Posterior cingulate gyrus (tissue), 11 donors: ENCODE measurements at regions not wholly inside any gene's neighbourhood (a gene's known extent, or its start where the extent isn't known, plus 50 kb on each side); places are given as distances from the start of the nearest gene placed in this dataset.

ENCODE experiments used
- DNase-seq, 10 donors: peaks; one replicate each; pipeline versions ENCODE4 v3.0.0 to v3.0.0-alpha.2; 2020 to 2021; ENCODE audit warnings: mixed read lengths in 3 of 10
- intact Hi-C: fragments of 100-400 bp; cut with DNase I; formaldehyde crosslinking; loops from one replicate; pipeline ENCODE4 v1.15.1; 2023

DNA sequence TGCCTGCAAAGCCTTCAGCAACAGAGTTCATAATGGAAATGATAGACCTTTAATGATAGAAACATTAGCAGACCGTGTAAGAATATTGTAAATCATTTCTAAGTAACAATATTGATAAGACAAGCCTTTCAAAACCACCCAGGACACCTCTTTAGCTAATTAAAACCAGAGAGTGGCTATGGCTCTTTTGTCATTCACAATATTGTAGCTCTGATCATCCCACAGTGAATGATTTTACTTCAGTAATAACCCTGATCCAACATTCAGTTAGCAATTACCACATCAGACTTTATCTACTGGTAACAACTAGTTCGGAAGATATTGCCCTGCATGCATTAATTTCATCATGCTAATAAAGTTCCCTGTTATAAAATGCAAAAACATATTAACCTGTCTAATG lies 432.6 kb downstream of the DTWD2 start:
- intact Hi-C loops = no loop called here
- DNase-seq = no peak

DNA sequence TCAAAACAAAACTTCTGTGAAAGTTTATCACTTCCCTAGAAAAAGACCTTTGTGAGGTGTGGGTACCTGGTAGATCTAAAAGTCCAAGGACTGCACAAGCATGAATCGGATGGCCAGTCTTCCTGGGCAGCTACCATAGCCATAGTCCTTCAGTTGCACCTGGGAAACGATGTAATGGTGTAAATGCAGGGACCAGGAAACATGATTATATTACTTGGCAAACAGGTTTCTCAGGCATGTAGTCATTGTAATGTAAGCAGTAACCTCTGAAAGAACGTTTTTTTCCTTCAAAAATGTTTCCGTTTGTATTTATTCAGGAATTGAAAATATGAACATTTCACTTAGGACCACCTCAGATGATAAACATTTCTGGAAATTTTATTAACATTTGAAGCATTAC lies 433.4 kb downstream of the DTWD2 start:
- intact Hi-C loops = no loop called here
- DNase-seq = no peak

DNA sequence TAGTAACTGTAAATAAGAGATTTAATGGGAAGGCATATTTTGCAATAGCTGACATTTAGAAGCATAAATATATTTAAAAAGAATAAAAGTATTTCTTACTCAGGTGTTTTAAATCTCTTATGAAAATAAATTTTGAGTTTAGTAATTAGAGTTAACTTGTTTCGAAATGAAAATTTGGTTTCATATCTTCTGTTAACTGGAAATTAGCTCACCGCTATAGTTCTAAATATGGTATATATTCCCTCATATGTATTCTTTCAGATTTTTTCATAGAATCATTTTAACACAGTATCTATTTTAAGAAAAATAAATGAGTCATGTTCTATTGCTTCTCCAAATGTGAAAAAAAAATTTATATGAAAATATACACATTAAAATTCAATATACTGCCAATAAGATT lies 434.1 kb downstream of the DTWD2 start:
- intact Hi-C loops = no loop called here

DNA sequence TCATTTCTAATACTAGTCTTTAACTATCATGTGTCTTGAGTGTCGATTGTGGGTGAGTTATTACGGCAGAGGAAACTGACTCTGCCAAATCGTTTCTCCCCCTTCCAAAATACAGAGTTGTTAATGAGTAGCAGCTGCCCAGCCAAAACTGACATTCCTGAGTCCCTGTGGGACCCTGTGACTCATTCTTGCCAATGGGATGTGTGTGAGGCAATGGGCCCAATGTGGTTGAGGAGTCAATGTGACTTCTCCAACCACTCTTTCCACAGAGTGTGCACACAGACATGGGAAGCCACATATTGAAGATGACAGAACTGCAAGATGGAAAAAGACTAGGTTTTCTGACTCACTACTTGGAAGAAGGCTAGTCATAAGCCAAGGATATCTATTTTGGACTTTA lies 434.7 kb downstream of the DTWD2 start:
- intact Hi-C loops = no loop called here
- no peak for DNase-seq

More for the DNA sequence above, 434.1 kb downstream of the DTWD2 start:
- DNase-seq = no peak

DNA sequence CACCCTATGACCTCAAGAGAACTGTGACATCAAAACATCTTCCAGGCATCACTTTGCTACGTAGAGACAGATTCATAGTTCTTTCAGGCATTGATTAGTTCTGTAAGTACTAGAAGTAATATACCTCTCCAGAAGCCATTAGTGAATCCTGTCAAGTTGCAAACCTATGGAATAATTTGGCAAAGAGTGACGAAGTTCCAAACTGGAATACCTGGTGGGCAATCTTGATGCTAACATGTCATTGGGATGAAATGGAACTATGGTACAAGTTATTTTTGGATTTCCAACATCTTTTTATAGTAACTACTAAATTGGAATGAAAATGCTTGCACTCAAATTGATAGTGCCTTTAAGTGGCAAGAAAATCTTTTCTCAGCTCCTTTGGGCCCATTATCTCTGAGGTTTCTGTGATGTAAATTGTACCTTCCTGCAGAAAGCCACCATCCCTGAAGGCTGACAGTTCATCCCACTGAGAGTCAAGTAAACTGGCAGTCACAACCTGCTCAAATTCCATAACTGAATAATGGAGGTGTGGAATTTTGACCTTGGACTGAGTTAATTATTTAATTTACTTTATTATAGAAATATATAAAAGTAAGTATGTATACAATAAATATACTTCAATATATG lies 435.5 kb downstream of the DTWD2 start:
- intact Hi-C loops = no loop called here
- DNase-seq = no peak

DNA sequence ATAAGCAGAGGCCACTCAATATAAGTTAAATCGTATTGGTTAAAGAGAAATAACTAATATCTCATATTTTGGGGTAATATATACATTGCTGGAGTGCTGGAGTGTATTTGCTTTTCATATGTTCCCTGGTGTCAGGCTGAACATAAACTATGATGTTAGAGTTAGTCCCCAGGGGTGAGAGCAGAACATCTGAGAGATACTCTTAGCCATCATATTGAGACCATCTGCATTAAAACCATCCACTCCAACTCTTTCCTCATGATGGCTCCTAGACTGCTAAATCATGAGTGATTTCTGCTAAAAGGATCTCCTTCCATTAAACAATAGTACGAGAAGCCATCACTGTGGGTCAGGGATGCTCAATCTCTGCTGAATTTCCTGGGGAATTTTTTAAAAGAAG lies 436.2 kb downstream of the DTWD2 start:
- intact Hi-C loops = no loop called here
- no peak for DNase-seq

DNA sequence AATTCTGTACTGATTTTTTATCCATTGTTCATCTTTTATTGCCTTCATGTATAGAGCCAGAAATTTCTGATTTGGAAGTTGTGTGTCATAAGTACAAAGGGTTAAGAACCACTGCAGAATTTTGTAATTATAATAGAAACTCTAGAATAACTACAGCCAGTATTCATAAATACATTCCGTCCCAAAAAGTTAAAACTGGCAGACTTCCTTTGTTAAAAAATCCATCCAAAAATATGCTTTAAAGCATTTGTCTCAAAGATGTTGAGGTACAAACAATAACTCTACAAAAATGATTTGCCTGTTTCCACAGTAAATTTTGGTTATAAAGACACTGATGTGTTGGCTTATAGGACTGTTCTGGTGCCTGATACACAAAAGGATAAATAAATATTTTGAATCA lies 436.6 kb downstream of the DTWD2 start:
- no peak for DNase-seq
- intact Hi-C loops = no loop called here

DNA sequence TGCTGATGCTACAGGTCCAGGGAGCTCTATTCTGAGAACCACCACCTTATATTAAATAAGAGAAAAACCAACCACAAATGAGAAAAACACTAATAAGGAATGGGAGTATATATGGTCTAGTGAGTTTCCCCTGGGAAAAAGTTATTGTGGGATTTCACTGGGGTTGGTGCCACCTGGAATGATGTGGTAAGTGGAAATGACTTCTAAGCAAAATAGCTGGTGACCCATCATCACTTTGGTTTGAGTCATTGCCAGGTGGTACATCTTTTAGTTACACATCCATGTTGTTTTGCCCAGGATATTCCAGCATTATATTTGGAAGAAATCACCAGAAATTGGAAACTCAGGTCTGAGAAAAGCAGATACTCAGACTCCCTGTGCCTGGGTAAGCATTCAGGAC lies 437.3 kb downstream of the DTWD2 start:
- intact Hi-C loops = no loop called here
- DNase-seq = no peak

DNA sequence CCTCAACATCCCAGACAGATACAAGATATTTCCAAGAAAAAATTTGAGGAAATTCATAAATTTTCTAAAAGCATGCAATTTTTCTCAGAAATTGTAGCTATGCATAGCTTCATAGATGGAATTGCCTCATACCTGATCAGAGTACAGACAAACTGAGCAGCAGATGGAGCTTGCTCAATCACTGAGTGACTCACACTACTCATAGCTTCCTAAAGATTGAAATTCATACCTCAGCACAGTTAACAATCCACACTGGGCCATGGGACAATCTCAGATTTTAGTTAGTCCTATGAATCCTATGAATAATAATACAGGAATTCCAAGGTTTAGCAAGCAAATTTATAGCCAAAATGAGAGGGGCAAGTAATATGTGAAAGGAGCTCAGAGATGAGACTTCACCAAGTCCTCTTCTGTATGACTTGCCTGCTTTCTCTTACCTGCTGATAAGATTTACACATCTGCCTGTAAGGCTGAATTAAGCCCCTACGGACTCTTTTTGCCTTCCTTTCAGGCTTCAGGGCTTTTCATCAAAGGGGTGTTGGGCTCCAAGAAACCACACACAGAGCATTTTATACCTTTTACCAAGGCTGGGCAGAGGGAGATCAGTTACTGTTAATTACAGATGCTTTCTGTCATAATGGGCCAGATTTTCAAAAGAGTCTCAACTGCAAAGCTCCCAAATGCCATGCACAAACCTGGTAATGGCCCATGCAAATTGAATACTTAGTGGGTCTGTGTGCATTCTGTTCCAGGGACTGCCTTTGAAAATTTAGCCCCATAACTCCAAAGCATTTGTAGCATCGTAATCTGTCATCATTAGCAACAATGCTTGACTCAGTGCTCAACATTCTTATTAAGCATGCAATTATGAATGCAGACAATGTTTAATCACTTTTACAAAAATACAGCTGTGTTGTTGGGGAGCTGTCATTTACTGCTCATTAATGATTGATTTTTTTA lies 439.3 kb downstream of the DTWD2 start:
- intact Hi-C loops = no loop called here
- no peak for DNase-seq

DNA sequence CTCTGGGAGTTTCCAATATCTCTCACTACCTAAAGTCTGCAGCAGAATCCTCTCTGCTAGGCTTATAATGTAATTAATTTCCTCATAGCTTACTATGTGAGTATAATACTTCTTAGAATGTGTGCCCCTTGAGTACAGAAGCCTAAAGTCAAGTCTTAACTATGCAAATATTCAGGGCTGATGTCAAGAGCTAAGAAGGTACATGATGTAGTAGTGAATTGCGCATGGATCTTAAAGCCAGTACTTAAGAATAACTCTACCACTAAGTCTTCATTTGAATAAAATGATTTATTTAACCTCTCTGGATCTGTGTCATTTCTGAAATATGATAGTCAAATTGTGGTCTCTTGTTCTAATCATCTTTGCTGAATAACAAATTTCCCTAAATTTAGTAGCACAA lies 442.9 kb downstream of the DTWD2 start:
- no peak for DNase-seq
- intact Hi-C loops = no loop called here

DNA sequence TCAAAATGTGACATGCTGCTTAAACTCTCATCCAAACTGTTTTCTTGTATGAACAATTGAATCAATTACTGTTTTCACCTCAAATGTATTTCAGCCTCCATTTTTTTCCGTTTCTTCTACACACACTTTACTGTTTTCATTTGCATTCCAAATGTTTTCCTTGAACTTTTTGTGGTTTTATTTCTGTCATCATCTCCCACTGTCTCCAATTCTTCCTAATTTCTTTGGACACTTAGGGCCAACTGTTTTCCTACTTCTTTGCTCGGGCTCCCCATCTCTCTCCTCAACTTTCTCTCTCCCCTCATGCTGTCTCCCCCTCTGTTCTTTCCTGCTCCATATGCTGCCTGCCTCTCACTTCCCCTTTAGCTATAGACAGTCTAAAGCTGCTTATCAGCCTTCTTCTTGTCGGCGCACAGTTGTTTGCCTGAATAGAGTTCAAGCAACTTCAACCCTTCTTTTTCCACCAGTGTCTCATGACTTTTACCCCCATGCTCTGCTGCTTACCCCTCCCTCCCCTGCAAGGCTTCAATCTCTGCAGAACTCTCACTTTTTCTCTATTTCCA lies 443.4 kb downstream of the DTWD2 start:
- no peak for DNase-seq
- intact Hi-C loops = no loop called here

DNA sequence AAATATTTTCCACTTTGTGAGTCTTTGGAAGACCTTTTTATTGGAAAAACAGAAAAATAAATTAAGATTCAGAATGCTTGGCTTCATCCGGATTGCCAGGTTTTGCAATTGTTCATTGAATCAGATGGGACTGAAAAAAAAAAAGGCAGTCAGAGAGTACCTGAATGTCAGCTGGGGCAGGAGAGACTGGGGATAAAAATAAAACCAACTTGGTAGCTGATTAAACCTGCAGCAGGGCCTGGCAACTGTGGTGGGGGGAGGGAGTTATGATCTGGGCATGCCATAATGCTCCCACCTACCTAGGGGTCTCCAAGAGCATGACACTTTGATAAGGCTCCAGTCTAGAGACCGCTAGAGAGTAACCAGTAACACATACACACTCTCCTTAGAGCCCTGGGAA lies 454.4 kb downstream of the DTWD2 start:
- no peak for DNase-seq
- intact Hi-C loops = no loop called here

DNA sequence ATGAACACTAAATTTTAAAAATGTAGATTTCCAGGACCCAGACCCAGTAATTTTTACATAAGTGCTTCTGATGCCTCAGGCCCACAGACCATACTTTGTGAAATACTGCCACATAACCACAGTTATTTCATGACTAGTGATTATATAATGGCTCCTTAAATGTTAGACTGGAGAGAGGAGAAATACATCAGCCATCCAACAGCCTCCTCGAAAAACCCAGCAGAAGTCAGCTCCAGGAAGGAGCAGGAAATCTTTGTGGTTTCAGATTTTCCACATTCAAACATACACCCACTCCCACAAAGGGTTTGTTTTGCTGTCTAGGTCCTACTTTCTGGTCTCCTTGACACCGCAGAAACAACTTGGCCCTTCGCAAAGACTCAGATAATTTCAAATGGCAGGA lies 455.2 kb downstream of the DTWD2 start:
- intact Hi-C loops = no loop called here
- no peak for DNase-seq

DNA sequence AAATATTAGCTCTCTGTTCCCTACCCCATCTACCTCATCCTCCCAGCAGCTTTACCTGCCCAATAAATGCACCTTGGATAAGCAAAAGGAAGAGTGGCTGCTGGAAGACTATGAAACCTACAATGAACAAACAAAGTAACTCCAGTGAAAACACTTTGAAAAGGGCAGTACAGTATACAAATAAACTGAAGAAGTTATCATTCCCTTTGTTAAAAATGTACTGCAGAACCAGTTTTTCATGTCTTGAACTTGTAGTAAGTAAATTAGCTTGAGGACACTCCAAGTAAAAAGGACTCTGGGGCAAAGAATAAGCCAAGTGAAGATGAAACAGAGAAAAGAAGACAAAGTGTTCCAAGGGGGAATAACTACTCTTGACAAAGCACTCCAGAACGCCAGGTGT lies 457.1 kb downstream of the DTWD2 start:
- no peak for DNase-seq
- intact Hi-C loops = no loop called here

DNA sequence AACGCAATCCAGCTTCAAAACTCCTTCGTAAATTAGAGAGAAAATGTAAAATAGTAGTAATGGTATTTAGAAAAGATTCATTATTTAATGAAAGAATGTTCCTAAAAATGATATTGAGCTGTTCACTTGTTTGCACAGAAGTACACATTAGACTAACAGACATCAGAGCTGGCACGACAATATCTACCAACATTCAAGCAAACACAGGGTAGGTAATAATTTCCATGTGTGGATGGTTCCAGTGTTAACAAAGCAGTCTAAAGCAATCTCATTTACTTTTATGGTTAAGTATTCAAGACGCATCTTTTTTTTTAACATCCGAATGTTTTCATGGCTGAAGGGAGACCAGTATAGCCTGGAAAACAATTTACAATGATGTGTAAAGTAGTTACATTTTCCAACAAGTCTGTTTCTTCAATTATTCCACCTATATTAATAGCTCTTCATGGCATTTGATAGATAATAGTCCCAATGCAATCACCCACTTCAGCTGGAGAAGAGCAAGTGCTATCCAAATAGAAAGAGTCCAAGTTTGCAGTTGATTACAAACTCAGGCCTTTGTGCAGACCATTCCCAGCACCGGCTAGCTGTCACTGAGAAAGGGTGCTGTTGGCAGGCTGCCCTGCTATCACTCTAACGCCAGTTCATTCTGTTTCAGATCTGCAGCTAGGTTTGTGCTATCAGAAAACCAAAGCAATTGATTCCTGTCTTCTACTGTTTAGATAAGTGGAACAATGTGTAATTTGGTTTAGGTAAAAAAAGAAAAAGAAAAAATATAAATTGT lies 458.8 kb downstream of the DTWD2 start:
- intact Hi-C loops = no loop called here
- peak in 2 of 10 donors; percentile 46 to 84 for DNase-seq

DNA sequence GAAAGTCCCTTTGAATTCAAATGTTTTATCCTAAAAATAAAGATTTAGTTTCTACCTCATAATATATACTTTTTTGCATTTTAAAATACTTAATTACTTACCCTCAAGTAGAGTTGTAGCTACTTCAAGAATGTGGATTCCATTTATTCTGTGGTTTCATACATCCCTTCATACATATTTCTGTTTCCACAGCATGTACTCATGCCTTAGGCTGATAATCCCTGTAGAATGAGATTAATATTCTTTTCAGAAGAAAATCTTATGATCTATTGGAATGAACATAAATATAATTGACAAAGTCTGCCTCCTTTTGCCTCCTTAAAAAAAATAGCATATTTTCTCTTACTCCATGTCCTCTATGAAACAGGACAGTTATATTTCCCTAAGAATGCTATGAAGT lies 465.7 kb downstream of the DTWD2 start:
- intact Hi-C loops = no loop called here
- DNase-seq = no peak

DNA sequence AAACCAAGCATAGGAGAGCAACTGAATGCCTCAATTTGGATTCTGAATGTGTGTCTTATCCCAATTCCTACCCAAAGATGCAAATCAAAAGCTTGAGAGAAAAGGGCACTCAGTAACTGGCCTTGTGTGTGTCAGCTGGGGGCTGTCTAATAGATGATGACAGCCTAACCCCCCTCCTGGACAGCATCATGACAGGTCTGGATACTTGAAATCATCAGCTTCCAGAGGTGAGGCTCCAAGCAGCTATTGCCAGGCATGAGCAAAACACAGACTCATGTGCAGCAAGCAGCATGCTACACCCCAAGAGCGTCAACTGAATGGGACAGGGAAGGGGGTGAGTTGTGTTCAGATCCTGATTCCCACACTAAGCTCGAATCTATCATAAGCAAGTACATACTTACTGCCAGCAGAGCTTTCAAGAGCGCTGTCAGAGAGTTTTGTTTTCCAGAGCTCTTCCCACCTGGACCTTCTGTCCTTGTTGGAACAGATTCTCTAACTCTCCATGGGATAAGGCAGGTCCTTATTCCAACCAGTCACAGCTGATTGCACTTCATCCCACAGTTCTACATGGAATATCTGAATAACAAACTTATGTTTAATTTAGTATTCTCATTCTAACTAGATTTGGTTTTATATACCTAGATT lies 467.5 kb downstream of the DTWD2 start:
- DNase-seq = no peak
- intact Hi-C loops = no loop called here

DNA sequence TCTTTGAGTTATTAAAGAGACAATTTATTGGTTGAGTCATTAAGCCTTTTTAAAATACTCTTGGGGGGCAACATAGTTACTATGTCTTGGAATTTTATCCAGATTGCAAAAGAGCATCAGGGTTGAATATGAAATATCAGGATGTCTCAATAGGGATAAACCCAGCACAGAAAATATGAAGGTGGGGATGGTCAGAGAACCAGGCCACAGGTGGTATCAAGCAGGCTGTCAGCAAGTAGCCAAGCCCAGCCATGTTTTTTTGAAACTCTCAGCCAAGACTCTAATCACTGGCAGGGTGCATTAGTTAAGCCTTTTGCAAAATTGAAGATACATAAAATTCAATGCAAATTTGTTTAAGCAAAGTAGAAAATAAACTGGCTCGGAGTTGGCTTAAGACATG lies 468.9 kb downstream of the DTWD2 start:
- intact Hi-C loops = no loop called here
- no peak for DNase-seq

DNA sequence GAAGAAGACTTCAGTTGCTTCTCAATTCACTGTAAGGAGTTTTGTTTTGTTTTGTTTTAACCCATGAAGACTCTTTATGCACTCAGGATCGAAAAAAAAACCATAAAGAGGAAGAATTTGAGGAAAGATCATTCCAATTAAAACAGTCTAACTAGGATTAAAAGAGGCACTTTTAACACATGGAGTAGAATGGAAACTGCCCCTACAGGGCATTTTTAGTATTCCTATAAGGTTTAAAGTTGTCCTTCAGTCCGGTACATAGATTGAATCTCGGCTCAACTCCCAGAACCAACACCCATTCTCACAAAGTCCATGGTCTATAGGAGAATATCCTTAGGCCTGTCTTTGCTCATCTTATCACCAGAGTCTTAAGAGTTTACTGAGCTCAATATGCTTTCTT lies 469.6 kb downstream of the DTWD2 start:
- DNase-seq = no peak
- intact Hi-C loops = no loop called here

DNA sequence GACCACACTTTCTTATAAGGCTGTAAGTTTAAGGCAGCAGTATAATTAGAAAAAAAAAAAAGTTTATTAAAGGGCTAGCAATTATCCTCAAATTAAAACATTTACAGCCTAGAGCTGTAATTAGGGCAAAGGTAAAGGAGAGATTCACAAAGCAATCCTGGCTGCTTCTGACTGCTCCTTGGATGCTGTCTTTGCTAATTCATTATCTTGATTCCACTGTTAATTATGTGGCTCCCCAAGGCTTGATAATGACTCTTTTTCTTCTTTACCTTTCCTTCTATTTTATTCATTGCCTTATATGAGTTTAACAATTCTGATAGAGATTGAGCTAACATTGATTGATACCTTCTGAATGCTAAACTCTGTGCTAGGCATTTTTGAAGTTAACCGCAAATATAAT lies 476.5 kb downstream of the DTWD2 start:
- intact Hi-C loops = no loop called here
- no peak for DNase-seq
